Glutamatergic neuron (in vitro differentiated cells): ENCODE measurements at regions not wholly inside any gene's neighbourhood (a gene's known extent, or its start where the extent isn't known, plus 50 kb on each side); places are given as distances from the start of the nearest gene placed in this dataset.

Source experiments
- DNase-seq: peaks from one replicate; pipeline ENCODE4 v3.0.0; 2022
- H3K27ac Mint-ChIP-seq: one replicate; pipeline ENCODE4 v1.8.0; 2020; ENCODE audit warnings: mild to moderate bottlenecking, mixed read lengths, inconsistent platforms; ENCODE audit not compliant: unreplicated experiment
- H3K27me3 Mint-ChIP-seq: one replicate; pipeline ENCODE4 v1.8.0; 2020; ENCODE audit warnings: mild to moderate bottlenecking, moderate library complexity, mixed read lengths, inconsistent platforms; ENCODE audit not compliant: unreplicated experiment
- H3K36me3 Mint-ChIP-seq: one replicate; pipeline ENCODE4 v1.8.0; 2020; ENCODE audit warnings: mild to moderate bottlenecking, mixed read lengths, inconsistent platforms; ENCODE audit not compliant: unreplicated experiment
- H3K4me1 Mint-ChIP-seq: one replicate; pipeline ENCODE4 v1.8.0; 2020; ENCODE audit warnings: mild to moderate bottlenecking, low read depth, mixed read lengths, inconsistent platforms; ENCODE audit not compliant: unreplicated experiment
- H3K4me3 Mint-ChIP-seq: one replicate; pipeline ENCODE4 v1.8.0; 2020; ENCODE audit warnings: mild to moderate bottlenecking, mixed read lengths, inconsistent platforms; ENCODE audit not compliant: unreplicated experiment
- H3K9me3 Mint-ChIP-seq: one replicate; pipeline ENCODE4 v1.8.0; 2020; ENCODE audit warnings: mild to moderate bottlenecking, moderate library complexity, mixed read lengths, inconsistent platforms; ENCODE audit not compliant: unreplicated experiment
- TF ChIP-seq, protein P1 (sequence below): fragments of 200-600 bp; sonication (generic); IDR thresholded peaks from one replicate; pipeline ENCODE4 v1.5.0; 2021; ENCODE audit not compliant: partially characterized antibody, unreplicated experiment

DNA sequence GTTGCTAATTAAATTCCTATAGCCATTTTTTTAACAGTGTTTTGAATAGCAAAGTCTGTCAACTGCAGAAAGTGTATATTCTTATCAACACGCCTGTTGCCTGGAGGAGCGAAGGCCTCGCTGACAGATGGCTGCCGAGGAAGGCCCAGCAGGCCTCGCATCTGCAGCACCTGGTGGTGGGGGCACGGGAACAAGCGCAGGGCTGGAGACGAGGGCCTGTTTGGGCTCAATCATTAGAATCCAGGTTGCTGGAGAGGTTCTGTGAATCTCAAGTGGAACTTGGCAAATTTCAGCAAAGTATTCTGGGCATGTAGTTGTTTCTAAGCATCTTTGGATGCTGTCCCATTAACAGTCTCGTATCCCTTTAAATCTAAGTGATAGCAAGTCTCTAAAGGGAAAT, 66.1 kb upstream of the FAM204A start:
- H3K4me1 Mint-ChIP-seq, result peaks cover 20% of the 10 kb centered on the region
- H3K4me3 Mint-ChIP-seq, result peak overlapping the region; percentile 6
- TF ChIP-seq, protein P1, sequence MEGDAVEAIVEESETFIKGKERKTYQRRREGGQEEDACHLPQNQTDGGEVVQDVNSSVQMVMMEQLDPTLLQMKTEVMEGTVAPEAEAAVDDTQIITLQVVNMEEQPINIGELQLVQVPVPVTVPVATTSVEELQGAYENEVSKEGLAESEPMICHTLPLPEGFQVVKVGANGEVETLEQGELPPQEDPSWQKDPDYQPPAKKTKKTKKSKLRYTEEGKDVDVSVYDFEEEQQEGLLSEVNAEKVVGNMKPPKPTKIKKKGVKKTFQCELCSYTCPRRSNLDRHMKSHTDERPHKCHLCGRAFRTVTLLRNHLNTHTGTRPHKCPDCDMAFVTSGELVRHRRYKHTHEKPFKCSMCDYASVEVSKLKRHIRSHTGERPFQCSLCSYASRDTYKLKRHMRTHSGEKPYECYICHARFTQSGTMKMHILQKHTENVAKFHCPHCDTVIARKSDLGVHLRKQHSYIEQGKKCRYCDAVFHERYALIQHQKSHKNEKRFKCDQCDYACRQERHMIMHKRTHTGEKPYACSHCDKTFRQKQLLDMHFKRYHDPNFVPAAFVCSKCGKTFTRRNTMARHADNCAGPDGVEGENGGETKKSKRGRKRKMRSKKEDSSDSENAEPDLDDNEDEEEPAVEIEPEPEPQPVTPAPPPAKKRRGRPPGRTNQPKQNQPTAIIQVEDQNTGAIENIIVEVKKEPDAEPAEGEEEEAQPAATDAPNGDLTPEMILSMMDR, result no peak
- peak overlapping the region; percentile 56 for H3K27ac Mint-ChIP-seq
- peaks cover 5% of the 10 kb centered on the region for H3K9me3 Mint-ChIP-seq
- H3K36me3 Mint-ChIP-seq, result peaks cover 4% of the 10 kb centered on the region
- peaks cover 3% of the 10 kb centered on the region for H3K27me3 Mint-ChIP-seq
- DNase-seq, result peak; percentile 41

DNA sequence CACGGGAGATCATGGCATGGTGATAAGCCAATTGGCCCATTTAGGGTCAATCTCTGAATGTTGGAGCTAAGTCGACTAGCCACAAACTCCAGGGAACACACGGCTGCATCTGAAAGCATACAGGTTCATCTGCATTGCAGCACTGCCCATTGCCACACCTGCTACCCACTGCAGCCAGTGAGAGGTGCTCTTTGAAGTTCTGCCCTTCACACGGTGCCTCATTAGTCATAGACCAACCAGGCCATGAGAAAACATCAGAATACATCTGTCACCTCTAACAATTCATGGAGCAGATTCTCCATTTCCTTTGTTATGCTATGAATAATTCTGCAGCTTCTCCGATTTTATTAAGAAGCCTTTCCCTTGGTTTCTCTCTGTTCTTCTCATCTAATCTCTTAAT, 65.7 kb upstream of the FAM204A start:
- H3K27ac Mint-ChIP-seq, result peak overlapping the region; percentile 56
- TF ChIP-seq, protein P1, result no peak
- peak overlapping the region; percentile 6 for H3K4me3 Mint-ChIP-seq
- peaks cover 5% of the 10 kb centered on the region for H3K9me3 Mint-ChIP-seq
- DNase-seq, result no peak
- peaks cover 18% of the 10 kb centered on the region for H3K4me1 Mint-ChIP-seq
- peaks cover 3% of the 10 kb centered on the region for H3K27me3 Mint-ChIP-seq
- peaks cover 4% of the 10 kb centered on the region for H3K36me3 Mint-ChIP-seq

DNA sequence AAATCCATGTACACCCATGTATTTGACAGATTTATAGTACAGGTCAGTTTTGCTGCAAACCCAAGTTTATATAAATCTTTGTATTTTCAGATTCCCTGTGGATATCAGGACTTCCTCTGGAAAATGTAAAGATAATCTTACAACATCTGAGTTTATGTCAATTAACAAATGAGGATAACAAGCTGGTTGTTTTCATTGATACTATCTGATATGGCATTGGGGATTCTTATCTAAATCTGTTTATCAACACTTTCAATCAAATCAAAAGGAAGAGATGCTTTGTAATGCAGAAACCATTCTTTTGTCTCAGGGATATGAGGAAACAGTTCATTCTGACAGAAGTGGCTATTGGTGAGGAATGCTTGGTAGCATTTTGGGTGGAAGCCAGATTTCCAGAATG, 64.9 kb upstream of the FAM204A start:
- H3K36me3 Mint-ChIP-seq, result peaks cover 4% of the 10 kb centered on the region

DNA sequence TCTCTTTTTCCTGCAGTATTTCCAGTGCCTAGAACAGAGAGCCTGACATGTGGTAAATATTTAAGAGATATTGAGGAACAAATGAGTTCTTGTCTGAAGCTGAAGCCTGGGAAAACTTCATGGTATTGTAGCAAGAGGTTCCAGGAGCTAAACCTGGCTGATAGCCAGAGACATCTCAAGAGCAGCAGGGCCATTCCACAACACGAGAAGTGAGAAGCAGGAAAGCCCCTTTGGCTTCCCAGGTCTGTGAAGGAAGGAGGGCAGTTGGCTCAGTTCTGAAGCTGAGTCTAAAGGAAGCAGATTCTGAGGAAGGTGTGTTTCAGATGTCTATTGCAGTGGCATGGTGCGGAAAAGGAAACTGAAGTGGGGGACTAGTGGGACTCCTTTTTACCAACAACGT, 63.8 kb upstream of the FAM204A start:
- Mint-ChIP-seq H3K4me1 (peaks cover 18% of the 10 kb centered on the region), H3K4me3 (no peak overlapping the region), H3K27me3 (peaks cover 3% of the 10 kb centered on the region), H3K36me3 (no peaks in the 10 kb centered on the region), H3K27ac (no peak overlapping the region), H3K9me3 (peaks cover 5% of the 10 kb centered on the region)
- TF ChIP-seq, protein P1, result no peak
- no peak for DNase-seq

More for the DNA sequence above, 64.9 kb upstream of the FAM204A start:
- DNase-seq, result no peak
- Mint-ChIP-seq H3K4me3 (no peak overlapping the region), H3K9me3 (peaks cover 5% of the 10 kb centered on the region), H3K27ac (no peak overlapping the region), H3K27me3 (peaks cover 3% of the 10 kb centered on the region), H3K4me1 (peaks cover 18% of the 10 kb centered on the region)
- TF ChIP-seq, protein P1, result no peak

DNA sequence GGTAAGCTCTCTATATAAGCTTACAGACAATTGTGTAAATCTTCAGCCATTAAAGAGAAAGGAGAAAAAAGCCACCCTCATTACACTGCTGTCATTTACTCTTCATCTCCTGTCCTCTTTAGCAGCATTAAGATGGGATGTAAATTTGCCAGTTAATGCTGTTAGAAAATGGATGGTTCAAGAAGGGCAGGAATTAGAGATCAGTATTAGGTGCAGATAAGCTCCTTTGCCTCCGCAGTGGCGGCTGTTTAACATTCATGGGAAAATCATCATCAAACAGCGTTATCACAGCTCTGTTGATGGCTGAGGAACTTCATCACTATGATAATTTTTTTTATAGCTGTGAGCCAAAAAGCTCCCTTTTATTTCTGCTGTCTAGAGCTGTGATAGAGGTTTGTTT, 61.8 kb upstream of the FAM204A start:
- Mint-ChIP-seq H3K9me3 (peaks cover 5% of the 10 kb centered on the region), H3K27me3 (peaks cover 5% of the 10 kb centered on the region), H3K4me1 (peaks cover 16% of the 10 kb centered on the region), H3K27ac (no peak overlapping the region), H3K36me3 (peaks cover 4% of the 10 kb centered on the region), H3K4me3 (no peak overlapping the region)
- TF ChIP-seq, protein P1, result no peak
- no peak for DNase-seq
